ENCODE measurements at regions not wholly inside any gene's neighbourhood (a gene's known extent, or its start where the extent isn't known, plus 50 kb on each side); places are given as distances from the start of the nearest gene placed in this dataset.

DNA sequence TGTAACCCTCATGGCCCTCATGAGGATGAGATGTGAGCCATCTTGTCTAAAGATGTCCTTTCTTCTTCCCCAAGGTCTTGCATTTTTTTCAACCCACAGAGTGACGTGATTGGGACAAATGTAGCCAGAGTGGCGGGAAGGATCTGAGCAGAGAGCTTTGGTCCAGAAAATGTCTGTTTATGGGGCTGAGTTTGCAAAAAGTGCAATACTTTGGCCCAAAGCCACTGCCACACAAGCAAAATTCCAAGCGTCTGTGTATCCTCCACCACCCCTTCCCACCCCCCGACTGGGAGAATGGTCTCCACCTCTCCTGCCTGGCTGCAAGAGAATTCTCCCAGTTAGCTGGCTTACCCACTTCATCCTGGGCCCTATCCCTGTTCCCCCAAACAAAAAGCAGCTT lies 246.9 kb upstream of the LRIG1 start:
- no peak for TF ChIP-seq POLR2AphosphoS5 (IDR thresholded peaks at IDR 0.05; ENCODE audit: borderline replicate concordance, low read depth, low read length)
- no peak for TF ChIP-seq EZH2 (IDR thresholded peaks at IDR 0.05)
- no peak for TF ChIP-seq FOXP2 (optimal IDR thresholded peaks at IDR 0.05; ENCODE audit: control extremely low read depth, extremely low read length, insufficient read depth)

Measured in SK-N-MC (cell line).